Astrocyte of the spinal cord (primary cell): ENCODE measurements at regions not wholly inside any gene's neighbourhood (a gene's known extent, or its start where the extent isn't known, plus 50 kb on each side); places are given as distances from the start of the nearest gene placed in this dataset.

Source experiments
- DNase-seq: peaks from one replicate; pipeline ENCODE4 v3.0.0; 2011; ENCODE audit warnings: low read depth, low spot score
- H3K4me3 ChIP-seq: 2 replicates; pipeline ENCODE4 v1.5.1; 2011; ENCODE audit warnings: low read depth, mild to moderate bottlenecking, low read length, moderate library complexity
- CTCF ChIP-seq: IDR thresholded peaks from 2 replicates; pipeline ENCODE4 v1.5.1; 2012; ENCODE audit warnings: low read depth, mild to moderate bottlenecking, low read length, inconsistent platforms
- in situ Hi-C: cut with HindIII; loops from 2 replicates; pipeline ENCODE4 v1.10.0; 2017; ENCODE audit warnings: low sequenced_read_pairs

GRCh38 chr7:53191191-53191695 lies 155.8 kb downstream of the POM121L12 start:
- no peak for TF ChIP-seq CTCF
- H3K4me3 ChIP-seq = no peak overlapping the region
- in situ Hi-C loops = no loop called here
- DNase-seq = no peak

- H3K4me3 ChIP-seq = no peak overlapping the region
- no peak for DNase-seq
- TF ChIP-seq CTCF = no peak
- in situ Hi-C loops = no loop called here
These were observed 156.5 kb downstream of the POM121L12 start for GRCh38 chr7:53191836-53192443.

GRCh38 chr7:53205006-53205405 lies 169.6 kb downstream of the POM121L12 start:
- H3K4me3 ChIP-seq = no peak overlapping the region
- in situ Hi-C loops = no loop called here
- no peak for DNase-seq
- TF ChIP-seq CTCF = no peak

GRCh38 chr7:53209129-53209528 lies 173.7 kb downstream of the POM121L12 start:
- in situ Hi-C loops = no loop called here
- no peak overlapping the region for H3K4me3 ChIP-seq
- no peak for TF ChIP-seq CTCF
- DNase-seq = no peak

- TF ChIP-seq CTCF = no peak
- H3K4me3 ChIP-seq = no peak overlapping the region
- in situ Hi-C loops = no loop called here
- no peak for DNase-seq
These were observed 179.0 kb downstream of the POM121L12 start for GRCh38 chr7:53214463-53214862.

GRCh38 chr7:53218730-53219504 lies 183.5 kb downstream of the POM121L12 start:
- no peak for TF ChIP-seq CTCF
- peak overlapping the region; percentile 46 for H3K4me3 ChIP-seq
- DNase-seq = peak; percentile 2
- in situ Hi-C loops = no loop called here
